Inferior parietal cortex (tissue), 1 donor: ENCODE measurements at regions not wholly inside any gene's neighbourhood (a gene's known extent, or its start where the extent isn't known, plus 50 kb on each side); places are given as distances from the start of the nearest gene placed in this dataset.
"Not testable (repeated sequence)": the region's sequence is repeated elsewhere in the genome, so short reads cannot be mapped to it uniquely, and the experiment has no call there.

ENCODE experiments used
- DNase-seq: peaks from one replicate; pipeline ENCODE4 v3.0.0-alpha.2; 2016; ENCODE audit errors: extremely low spot score

DNA sequence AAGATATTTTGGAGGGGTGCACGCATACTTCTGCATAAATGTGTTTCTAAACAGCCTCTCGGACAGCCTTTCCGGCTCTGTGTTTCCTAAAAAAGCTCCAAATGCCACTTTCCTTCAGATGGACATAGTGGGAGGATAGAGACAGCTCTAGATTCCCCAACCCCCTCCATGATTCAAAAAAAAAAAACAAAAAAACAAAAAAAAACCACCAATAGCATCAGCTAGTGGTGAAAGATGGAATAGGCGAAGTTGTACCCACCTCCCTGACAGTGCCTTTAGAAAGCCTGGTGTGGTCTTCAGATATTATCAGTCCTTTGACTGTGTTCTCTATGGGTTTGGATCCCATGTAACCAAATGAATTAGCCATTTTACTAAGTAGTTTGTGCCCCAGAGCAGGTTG is 94.1 kb downstream of the PHETA1 start:
- DNase-seq = no peak

DNA sequence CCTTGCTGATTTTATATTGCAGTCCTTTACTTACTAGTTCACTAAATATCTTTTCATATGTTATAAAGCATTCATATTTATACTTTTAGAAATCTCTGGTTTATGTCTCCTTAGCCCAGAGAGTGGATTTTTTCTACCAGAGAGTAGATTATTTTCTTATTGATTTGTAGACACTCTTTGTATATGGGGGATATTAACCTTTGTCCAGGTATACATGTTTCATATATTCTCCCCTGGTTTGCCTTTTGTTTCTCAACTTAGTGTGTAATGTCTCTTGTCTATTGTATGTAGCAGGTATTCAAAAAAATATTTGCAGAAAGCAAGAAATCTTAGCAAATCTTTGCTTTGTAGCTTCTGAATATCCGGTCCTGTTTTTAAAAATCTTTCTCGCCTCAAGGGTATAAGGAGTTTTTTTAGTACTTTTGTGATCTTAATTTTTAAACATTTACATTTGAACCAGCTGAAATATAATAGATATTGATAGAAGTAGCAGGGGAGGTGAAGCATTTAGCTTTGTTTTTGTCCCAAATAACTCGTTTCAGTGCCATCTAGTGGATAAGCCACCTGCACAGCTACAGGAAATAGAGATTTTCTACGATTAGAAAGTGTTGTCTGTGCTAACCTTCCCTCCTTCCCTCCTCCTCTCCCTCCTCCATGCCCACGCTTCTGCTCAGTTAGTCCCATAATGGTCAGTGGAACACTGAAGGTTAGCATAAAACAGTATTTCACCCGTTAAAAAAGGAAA is 97.0 kb downstream of the PHETA1 start:
- no peak for DNase-seq

DNA sequence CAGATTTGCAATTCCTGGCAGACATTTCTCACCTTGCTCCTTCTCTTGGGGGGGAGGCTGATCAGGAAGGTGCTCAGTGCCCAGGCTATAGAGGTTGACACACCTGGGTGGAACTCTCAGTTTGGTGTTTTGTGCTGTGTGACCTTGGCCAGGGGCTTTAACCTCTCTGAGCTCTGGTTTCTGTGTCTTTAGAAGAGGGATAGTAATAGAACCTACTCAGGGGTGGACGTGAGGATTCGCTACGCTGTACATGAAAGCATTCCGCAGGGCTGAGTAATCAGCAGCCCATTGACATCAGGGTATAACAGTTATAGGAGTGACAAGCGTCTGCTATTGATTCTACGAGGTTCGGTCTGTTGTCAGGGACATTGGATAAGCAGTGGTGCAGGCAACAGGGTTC is 98.1 kb downstream of the PHETA1 start:
- no peak for DNase-seq

GRCh38 chr12:111270239-111270638 is 98.7 kb downstream of the PHETA1 start:
- DNase-seq = no peak

- no peak for DNase-seq
These were observed 99.2 kb downstream of the PHETA1 start for GRCh38 chr12:111269718-111270117.

GRCh38 chr12:111268738-111269572 is 99.9 kb downstream of the PHETA1 start:
- DNase-seq = no peak

GRCh38 chr12:111267144-111267543 is 101.8 kb downstream of the PHETA1 start:
- no peak for DNase-seq

DNA sequence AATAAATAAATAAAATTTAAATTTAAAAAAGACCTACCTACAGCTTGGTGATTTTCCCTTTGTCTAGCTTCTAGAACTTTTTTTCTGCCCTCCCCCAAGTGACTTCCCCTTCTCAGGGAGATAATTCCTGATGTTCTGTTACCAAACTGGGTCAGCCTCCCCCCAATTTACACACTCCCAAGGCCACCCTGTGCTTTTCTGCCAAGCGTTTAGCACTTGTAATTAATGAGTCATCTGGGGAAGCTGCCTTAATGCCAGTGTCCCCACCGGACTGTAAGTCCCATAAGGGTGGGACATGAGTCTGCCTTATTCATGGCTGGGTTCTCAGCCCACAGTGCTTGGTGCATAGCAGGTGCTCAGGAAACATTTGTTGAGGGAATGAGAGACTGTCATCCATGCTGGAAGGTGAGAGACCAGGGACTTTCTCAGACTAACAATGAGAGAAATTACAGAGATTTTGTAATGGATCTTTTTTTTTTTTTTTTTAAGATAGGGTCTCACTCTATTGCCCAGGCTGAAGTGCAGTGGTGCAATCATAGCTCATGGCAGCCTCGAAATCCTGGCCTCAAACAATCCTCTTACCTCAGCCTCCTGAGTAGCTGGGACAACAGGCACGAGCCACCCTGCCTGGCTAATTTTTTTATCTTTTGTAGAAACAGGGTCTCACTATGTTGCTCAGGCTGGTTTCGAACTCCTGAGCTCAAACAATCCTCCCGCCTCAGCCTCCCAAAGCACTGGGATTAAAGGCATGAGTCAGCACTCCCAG is 106.8 kb downstream of the PHETA1 start:
- DNase-seq = no peak

DNA sequence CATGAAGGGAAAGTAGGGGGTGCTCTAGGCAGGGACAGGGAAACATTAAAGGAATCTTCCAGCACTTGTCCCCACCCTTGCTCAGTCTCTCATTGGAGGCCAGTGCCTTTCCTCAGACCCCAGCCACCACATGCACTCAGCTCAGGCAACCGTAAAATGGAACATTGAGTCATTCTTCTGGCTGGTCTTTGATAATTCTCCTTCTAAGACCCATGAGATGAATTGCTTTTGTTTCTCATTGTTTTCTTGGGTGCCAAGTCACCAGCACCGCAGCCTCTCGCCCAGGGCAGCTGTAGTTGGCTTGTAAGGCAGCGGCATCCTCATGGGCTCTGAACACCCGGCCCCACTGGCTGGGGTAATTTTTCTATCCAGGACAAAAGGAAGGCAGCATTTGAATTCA is 108.2 kb downstream of the PHETA1 start:
- DNase-seq = no peak

DNA sequence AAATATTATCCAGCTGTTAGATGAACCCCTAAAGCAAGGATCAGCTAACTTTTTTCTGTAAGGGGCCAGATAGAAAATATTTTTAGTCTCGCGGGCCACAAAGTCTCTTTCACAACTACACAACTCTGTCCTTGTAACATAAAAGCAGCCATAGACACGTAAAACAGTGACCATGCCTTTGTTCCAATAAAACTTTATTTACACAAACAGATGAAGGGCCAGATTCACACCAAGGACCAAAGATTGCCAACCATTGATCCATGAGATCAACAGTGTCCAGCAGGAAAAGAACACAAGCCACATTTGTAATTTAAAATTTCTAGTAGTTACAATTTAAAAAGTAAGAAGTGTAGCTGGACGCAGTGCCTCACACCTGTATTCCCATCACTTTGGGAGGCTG is 109.7 kb downstream of the PHETA1 start:
- DNase-seq = no peak

GRCh38 chr12:111258081-111258480 is 110.8 kb downstream of the PHETA1 start:
- DNase-seq = not testable (repeated sequence)

- no peak for DNase-seq
These were observed 111.4 kb downstream of the PHETA1 start for GRCh38 chr12:111257435-111257902.

DNA sequence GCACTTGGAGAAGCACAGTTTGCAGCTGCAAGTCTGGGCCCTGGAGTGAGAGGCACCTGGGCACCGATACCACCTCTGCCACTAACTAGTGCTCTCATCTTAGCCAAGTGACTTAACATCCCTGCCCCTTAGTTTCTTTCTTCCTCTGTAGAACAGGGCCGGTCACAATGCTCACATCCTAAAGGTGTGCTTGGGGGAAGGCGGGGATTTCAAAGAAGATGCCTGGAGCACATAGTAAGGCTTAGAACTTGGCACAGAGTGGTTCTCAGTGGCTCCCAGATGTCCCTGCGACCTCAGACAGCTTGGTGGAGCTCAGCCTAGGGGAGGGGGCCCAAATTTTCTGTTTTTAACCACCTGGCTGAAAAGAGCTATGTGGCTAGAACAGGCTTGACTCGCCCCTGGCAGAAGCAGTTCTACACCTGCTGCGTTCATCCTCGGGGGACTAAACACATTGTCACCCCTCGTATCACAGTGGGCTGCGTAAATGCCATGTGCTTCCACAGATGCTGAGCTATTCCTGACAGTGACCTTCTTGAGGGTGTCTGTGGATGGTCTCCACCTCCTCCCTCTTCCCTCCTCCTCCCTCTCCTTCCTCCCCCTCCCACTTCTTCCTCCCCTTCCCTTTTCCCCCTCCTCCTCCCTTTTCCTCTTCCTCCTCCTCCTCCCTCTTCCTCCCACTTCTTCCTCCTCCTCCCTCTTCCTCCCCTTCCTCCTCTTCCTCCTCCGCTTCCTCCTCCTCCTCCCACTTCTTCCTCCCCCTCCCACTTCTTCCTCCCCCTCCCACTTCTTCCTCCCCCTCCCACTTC is 112.1 kb downstream of the PHETA1 start:
- no peak for DNase-seq

DNA sequence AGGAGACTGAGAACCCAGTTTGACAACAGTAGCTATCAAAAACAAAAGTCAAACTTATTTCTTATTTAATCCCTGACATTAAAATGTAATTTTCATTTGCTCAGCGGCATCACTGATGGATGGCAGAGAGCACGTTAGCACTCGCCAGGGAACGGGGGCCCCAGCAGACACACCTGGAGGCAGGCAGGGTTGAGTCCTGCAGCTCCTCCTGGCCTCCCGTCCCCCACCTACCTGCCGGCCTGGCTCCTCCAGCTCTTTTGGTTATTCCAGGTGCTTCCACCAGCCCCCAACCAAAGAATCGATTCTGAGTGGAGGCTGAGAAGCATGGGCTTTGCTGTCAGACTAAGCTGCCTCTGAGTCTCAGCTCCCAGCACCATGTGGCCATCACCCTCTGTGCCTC is 113.6 kb downstream of the PHETA1 start:
- no peak for DNase-seq

GRCh38 chr12:111254106-111254505 is 114.8 kb downstream of the PHETA1 start:
- no peak for DNase-seq

- DNase-seq = no peak
These were observed 115.7 kb downstream of the PHETA1 start for GRCh38 chr12:111253213-111253612.

GRCh38 chr12:111251787-111252186 is 117.1 kb downstream of the PHETA1 start:
- no peak for DNase-seq

DNA sequence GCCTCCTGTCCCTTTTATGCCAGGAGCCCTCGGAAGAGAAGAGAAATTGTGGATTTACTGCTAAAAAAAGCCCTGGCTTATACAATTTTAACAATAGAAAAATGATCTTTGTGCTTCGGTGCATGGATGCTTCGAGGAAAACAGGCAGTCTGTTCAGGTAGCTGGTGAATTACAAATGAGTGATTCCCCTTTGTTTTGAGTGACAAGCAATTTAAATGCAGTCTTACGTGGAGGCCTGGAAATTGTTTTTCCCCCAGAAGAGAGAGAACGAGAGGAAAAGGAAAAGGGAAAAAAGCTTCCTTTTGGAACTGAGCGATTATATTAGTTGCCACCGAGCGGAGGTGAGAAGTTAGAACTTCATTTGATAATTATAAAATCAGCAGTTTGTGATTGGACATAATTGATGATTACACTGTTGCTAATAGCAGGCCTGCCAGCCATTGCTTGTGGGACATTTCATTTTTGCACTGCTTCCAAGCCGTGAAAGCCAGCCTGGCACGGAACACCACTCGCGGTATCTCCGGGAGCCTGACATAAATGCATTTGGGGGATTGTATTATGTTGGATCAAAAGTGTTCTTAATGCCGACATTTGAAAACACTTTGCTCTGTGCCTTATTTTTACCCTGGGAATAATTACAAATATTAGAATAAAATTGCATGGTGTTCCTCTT is 117.7 kb downstream of the PHETA1 start:
- DNase-seq = no peak

DNA sequence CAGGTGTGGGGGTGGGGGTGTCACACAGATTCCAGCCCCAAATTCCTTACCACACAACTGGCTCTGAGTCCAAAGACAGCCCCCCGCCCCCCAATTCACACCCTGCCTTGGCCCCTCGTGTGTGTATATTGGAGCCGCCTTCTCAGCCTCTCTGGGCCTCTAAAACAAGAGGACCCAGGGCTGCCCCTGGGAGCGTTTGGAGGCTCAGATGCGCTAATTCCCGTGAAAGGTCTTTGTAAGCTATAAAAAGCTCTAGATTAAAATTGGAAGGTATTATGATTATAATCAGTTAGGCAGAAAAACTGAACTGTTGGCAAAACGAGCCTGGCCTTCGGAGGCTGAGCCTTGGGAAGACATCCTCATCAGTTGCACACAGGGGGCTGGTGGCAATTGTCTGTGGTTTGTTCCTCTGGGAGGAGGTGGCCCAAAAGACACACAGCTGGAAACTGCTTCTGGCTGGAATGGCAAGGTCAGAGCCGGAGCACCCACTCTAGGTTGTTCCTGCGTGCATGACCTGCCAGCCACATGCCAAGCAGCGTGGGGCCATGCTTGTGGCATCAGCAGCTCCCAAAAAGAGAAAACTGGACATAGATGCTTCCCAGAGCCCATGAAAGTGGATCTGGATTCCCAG is 118.5 kb downstream of the PHETA1 start:
- no peak for DNase-seq

GRCh38 chr12:111249757-111250156 is 119.1 kb downstream of the PHETA1 start:
- DNase-seq = no peak

DNA sequence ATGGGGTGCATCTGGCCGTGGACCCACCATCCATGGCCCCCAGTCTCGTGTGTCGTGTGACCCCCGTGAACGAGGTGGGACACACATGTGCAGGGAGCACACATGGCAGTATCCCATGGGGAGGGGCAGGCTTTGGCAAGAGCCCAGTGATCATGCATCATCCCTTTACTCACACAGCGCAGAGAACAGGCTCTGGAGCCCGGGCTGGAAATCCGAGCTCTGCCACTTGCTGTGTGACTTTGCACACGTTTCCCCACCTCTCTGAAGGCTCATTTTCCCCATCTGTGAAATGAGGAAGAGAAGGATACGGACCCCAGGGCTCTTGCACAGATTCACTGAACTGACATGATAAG is 119.9 kb downstream of the PHETA1 start:
- no peak for DNase-seq
